ENCODE measurements at regions not wholly inside any gene's neighbourhood (a gene's known extent, or its start where the extent isn't known, plus 50 kb on each side); places are given as distances from the start of the nearest gene placed in this dataset.

GRCh38 chr22:48105259-48105658 is 1342.8 kb downstream of the TBC1D22A start:
- TF ChIP-seq GABPA (IDR thresholded peaks at IDR 0.05; ENCODE audit: low read depth) (no peak), CTCF (IDR thresholded peaks at IDR 0.05; ENCODE audit: insufficient read depth, low read length) (no peak), REST (IDR thresholded peaks at IDR 0.05; ENCODE audit: insufficient replicate concordance, low read depth) (no peak), POLR2AphosphoS5 (IDR thresholded peaks at IDR 0.05; ENCODE audit: low read depth) (no peak), SPI1 (IDR thresholded peaks at IDR 0.05; ENCODE audit: borderline replicate concordance, low read depth) (no peak)
- H3K4me3 ChIP-seq (replicated peaks; ENCODE audit: insufficient read depth, low read length): no peak overlapping the region
- no peak overlapping the region for H3K27ac ChIP-seq (replicated peaks)
- no peaks in the 10 kb centered on the region for H3K27me3 ChIP-seq (ENCODE audit: insufficient read depth, poor library complexity, severe bottlenecking)
- DNase-seq (ENCODE audit: low read depth in 1 of 2, low spot score in 1 of 2): no peak

GRCh38 chr22:48104766-48105165 is 1342.3 kb downstream of the TBC1D22A start:
- Histone ChIP-seq H3K27me3 (ENCODE audit: insufficient read depth, poor library complexity, severe bottlenecking) (no peaks in the 10 kb centered on the region), H3K27ac (replicated peaks) (no peak overlapping the region), H3K4me3 (replicated peaks; ENCODE audit: insufficient read depth, low read length) (no peak overlapping the region)
- no peak for TF ChIP-seq CTCF (IDR thresholded peaks at IDR 0.05; ENCODE audit: insufficient read depth, low read length)
- no peak for TF ChIP-seq SPI1 (IDR thresholded peaks at IDR 0.05; ENCODE audit: borderline replicate concordance, low read depth)
- no peak for TF ChIP-seq GABPA (IDR thresholded peaks at IDR 0.05; ENCODE audit: low read depth)
- no peak for TF ChIP-seq POLR2AphosphoS5 (IDR thresholded peaks at IDR 0.05; ENCODE audit: low read depth)
- no peak for TF ChIP-seq REST (IDR thresholded peaks at IDR 0.05; ENCODE audit: insufficient replicate concordance, low read depth)
- no peak for DNase-seq (ENCODE audit: low read depth in 1 of 2, low spot score in 1 of 2)

- no peak for TF ChIP-seq GABPA (IDR thresholded peaks at IDR 0.05; ENCODE audit: low read depth)
- no peak for TF ChIP-seq REST (IDR thresholded peaks at IDR 0.05; ENCODE audit: insufficient replicate concordance, low read depth)
- TF ChIP-seq SPI1 (IDR thresholded peaks at IDR 0.05; ENCODE audit: borderline replicate concordance, low read depth): no peak
- no peak for TF ChIP-seq POLR2AphosphoS5 (IDR thresholded peaks at IDR 0.05; ENCODE audit: low read depth)
- no peak for TF ChIP-seq CTCF (IDR thresholded peaks at IDR 0.05; ENCODE audit: insufficient read depth, low read length)
- no peak overlapping the region for H3K4me3 ChIP-seq (replicated peaks; ENCODE audit: insufficient read depth, low read length)
- no peak for DNase-seq (ENCODE audit: low read depth in 1 of 2, low spot score in 1 of 2)
- no peaks in the 10 kb centered on the region for H3K27me3 ChIP-seq (ENCODE audit: insufficient read depth, poor library complexity, severe bottlenecking)
- no peak overlapping the region for H3K27ac ChIP-seq (replicated peaks)
Measured at GRCh38 chr22:48104102-48104738, 1341.8 kb downstream of the TBC1D22A start.

Data from HL-60 (cell line).